Glutamatergic neuron (in vitro differentiated cells): ENCODE measurements at regions not wholly inside any gene's neighbourhood (a gene's known extent, or its start where the extent isn't known, plus 50 kb on each side); places are given as distances from the start of the nearest gene placed in this dataset.

Source experiments
- DNase-seq: peaks from one replicate; pipeline ENCODE4 v3.0.0; 2022
- H3K27ac Mint-ChIP-seq: one replicate; pipeline ENCODE4 v1.8.0; 2020; ENCODE audit warnings: mild to moderate bottlenecking, mixed read lengths, inconsistent platforms; ENCODE audit not compliant: unreplicated experiment
- H3K27me3 Mint-ChIP-seq: one replicate; pipeline ENCODE4 v1.8.0; 2020; ENCODE audit warnings: mild to moderate bottlenecking, moderate library complexity, mixed read lengths, inconsistent platforms; ENCODE audit not compliant: unreplicated experiment
- H3K36me3 Mint-ChIP-seq: one replicate; pipeline ENCODE4 v1.8.0; 2020; ENCODE audit warnings: mild to moderate bottlenecking, mixed read lengths, inconsistent platforms; ENCODE audit not compliant: unreplicated experiment
- H3K4me1 Mint-ChIP-seq: one replicate; pipeline ENCODE4 v1.8.0; 2020; ENCODE audit warnings: mild to moderate bottlenecking, low read depth, mixed read lengths, inconsistent platforms; ENCODE audit not compliant: unreplicated experiment
- H3K4me3 Mint-ChIP-seq: one replicate; pipeline ENCODE4 v1.8.0; 2020; ENCODE audit warnings: mild to moderate bottlenecking, mixed read lengths, inconsistent platforms; ENCODE audit not compliant: unreplicated experiment
- H3K9me3 Mint-ChIP-seq: one replicate; pipeline ENCODE4 v1.8.0; 2020; ENCODE audit warnings: mild to moderate bottlenecking, moderate library complexity, mixed read lengths, inconsistent platforms; ENCODE audit not compliant: unreplicated experiment
- CTCF ChIP-seq: fragments of 200-600 bp; sonication (generic); IDR thresholded peaks from one replicate; pipeline ENCODE4 v1.5.0; 2021; ENCODE audit not compliant: partially characterized antibody, unreplicated experiment

GRCh38 chrX:138037548-138037947 is 471.6 kb downstream of the ZIC3 start:
- H3K36me3 Mint-ChIP-seq: no peaks in the 10 kb centered on the region

GRCh38 chrX:138057883-138058282 is 492.0 kb downstream of the ZIC3 start:
- no peak for DNase-seq
- no peak for TF ChIP-seq CTCF
- no peaks in the 10 kb centered on the region for H3K9me3 Mint-ChIP-seq
- no peaks in the 10 kb centered on the region for H3K36me3 Mint-ChIP-seq
- H3K27ac Mint-ChIP-seq: no peak overlapping the region
- no peak overlapping the region for H3K4me3 Mint-ChIP-seq
- peaks cover 2% of the 10 kb centered on the region for H3K4me1 Mint-ChIP-seq
- H3K27me3 Mint-ChIP-seq: no peaks in the 10 kb centered on the region

More at GRCh38 chrX:138037548-138037947, 471.6 kb downstream of the ZIC3 start:
- no peak for DNase-seq
- Mint-ChIP-seq H3K9me3 (no peaks in the 10 kb centered on the region), H3K27me3 (no peaks in the 10 kb centered on the region), H3K4me3 (no peak overlapping the region), H3K27ac (no peak overlapping the region), H3K4me1 (no peaks in the 10 kb centered on the region)
- TF ChIP-seq CTCF: no peak

- Mint-ChIP-seq H3K4me1 (peaks cover 2% of the 10 kb centered on the region), H3K9me3 (no peaks in the 10 kb centered on the region), H3K36me3 (no peaks in the 10 kb centered on the region), H3K27ac (no peak overlapping the region), H3K4me3 (no peak overlapping the region), H3K27me3 (no peaks in the 10 kb centered on the region)
- no peak for DNase-seq
- TF ChIP-seq CTCF: no peak
These were observed 493.0 kb downstream of the ZIC3 start for GRCh38 chrX:138058931-138059330.

GRCh38 chrX:138067415-138067814 is 501.5 kb downstream of the ZIC3 start:
- no peak for TF ChIP-seq CTCF
- H3K36me3 Mint-ChIP-seq: no peaks in the 10 kb centered on the region
- no peaks in the 10 kb centered on the region for H3K4me1 Mint-ChIP-seq

GRCh38 chrX:138073626-138074025 is 507.7 kb downstream of the ZIC3 start:
- no peak overlapping the region for H3K27ac Mint-ChIP-seq
- no peaks in the 10 kb centered on the region for H3K36me3 Mint-ChIP-seq
- H3K4me1 Mint-ChIP-seq: no peaks in the 10 kb centered on the region
- no peak overlapping the region for H3K4me3 Mint-ChIP-seq
- no peaks in the 10 kb centered on the region for H3K27me3 Mint-ChIP-seq
- no peak for TF ChIP-seq CTCF
- no peak for DNase-seq
- no peaks in the 10 kb centered on the region for H3K9me3 Mint-ChIP-seq

More at GRCh38 chrX:138067415-138067814, 501.5 kb downstream of the ZIC3 start:
- no peak for DNase-seq
- Mint-ChIP-seq H3K27ac (no peak overlapping the region), H3K27me3 (no peaks in the 10 kb centered on the region), H3K9me3 (no peaks in the 10 kb centered on the region), H3K4me3 (no peak overlapping the region)
